ENCODE measurements at regions not wholly inside any gene's neighbourhood (a gene's known extent, or its start where the extent isn't known, plus 50 kb on each side); places are given as distances from the start of the nearest gene placed in this dataset.

DNA sequence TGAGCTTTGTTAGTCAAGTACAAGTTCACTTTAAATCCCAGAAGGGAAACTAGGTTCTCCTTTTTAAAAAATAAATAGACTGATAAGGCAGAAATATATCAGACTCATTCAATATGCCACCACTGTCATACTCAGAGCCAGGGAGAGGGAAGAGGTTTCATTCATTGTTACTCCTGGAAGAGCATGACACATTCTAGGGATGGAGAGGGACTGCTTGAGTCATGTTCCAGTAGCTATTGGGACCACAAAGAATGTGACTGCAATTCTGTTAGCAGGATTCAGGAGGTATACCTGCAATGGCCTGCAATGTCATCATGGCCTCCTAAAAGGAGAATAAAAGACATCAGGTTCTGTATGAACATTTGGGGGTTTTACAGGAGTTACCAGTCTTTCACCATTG, 167.6 kb downstream of the TFAP2B start:
- TF ChIP-seq, protein P1, sequence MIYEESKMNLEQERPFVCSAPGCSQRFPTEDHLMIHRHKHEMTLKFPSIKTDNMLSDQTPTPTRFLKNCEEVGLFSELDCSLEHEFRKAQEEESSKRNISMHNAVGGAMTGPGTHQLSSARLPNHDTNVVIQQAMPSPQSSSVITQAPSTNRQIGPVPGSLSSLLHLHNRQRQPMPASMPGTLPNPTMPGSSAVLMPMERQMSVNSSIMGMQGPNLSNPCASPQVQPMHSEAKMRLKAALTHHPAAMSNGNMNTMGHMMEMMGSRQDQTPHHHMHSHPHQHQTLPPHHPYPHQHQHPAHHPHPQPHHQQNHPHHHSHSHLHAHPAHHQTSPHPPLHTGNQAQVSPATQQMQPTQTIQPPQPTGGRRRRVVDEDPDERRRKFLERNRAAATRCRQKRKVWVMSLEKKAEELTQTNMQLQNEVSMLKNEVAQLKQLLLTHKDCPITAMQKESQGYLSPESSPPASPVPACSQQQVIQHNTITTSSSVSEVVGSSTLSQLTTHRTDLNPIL (CRISPR knock-in tag; IDR thresholded peaks at IDR 0.05; ENCODE audit: low read depth) = no peak
- no peak for TF ChIP-seq ZFP3 (CRISPR knock-in tag; IDR thresholded peaks at IDR 0.05)
- TF ChIP-seq ZNF70 (CRISPR knock-in tag; IDR thresholded peaks at IDR 0.05) = no peak

Data from SK-N-SH treated with all-trans-retinoic acid at 6 μM for 48 hours (cell line).